ENCODE measurements at regions not wholly inside any gene's neighbourhood (a gene's known extent, or its start where the extent isn't known, plus 50 kb on each side); places are given as distances from the start of the nearest gene placed in this dataset.
A peak's percentile ranks its signal among the peaks of the same experiment; 100 is the strongest.

DNA sequence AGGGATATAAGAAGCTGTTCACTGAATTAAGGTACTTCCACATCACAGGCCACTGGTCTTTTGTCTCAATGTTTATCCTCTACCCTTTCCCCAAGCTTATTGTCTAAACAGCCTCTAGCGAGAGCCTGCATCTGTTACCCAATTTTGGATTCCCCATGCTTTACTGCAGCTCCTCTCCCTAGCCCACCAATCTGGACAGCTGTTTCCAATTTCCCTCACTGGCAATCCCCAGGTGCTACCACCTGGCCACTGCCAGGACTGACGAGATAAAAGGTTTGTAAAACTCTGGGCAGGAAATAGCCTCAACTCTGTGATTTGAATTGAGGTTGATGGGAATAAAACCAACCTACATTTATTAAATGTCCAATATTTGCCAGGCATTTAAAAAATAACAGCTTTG is 58.0 kb upstream of the TEX9 start:
- Histone ChIP-seq H3K4me2 (ENCODE audit: insufficient read depth, low read length) (no peak overlapping the region), H3K4me1 (ENCODE audit: insufficient read depth, low read length) (no peaks in the 10 kb centered on the region), H2AFZ (ENCODE audit: low read length) (no peak overlapping the region), H4K20me1 (ENCODE audit: insufficient read depth, low read length) (no peaks in the 10 kb centered on the region), H3K27ac (ENCODE audit: low read depth, low read length) (no peak overlapping the region), H3K27me3 (ENCODE audit: insufficient read depth, low read length) (no peaks in the 10 kb centered on the region), H3K36me3 (ENCODE audit: insufficient read depth, low read length) (no peaks in the 10 kb centered on the region), H3K79me2 (ENCODE audit: insufficient read depth, low read length) (no peaks in the 10 kb centered on the region), H3K4me3 (ENCODE audit: insufficient read depth, low read length) (no peak overlapping the region), H3K9me3 (ENCODE audit: low read depth, low read length) (no peaks in the 10 kb centered on the region)
- TF ChIP-seq, protein P1, sequence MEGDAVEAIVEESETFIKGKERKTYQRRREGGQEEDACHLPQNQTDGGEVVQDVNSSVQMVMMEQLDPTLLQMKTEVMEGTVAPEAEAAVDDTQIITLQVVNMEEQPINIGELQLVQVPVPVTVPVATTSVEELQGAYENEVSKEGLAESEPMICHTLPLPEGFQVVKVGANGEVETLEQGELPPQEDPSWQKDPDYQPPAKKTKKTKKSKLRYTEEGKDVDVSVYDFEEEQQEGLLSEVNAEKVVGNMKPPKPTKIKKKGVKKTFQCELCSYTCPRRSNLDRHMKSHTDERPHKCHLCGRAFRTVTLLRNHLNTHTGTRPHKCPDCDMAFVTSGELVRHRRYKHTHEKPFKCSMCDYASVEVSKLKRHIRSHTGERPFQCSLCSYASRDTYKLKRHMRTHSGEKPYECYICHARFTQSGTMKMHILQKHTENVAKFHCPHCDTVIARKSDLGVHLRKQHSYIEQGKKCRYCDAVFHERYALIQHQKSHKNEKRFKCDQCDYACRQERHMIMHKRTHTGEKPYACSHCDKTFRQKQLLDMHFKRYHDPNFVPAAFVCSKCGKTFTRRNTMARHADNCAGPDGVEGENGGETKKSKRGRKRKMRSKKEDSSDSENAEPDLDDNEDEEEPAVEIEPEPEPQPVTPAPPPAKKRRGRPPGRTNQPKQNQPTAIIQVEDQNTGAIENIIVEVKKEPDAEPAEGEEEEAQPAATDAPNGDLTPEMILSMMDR (IDR thresholded peaks at IDR 0.05; ENCODE audit: extremely low read depth, low read depth, low read length): no peak
- DNase-seq (ENCODE audit: insufficient read length, low spot score, missing footprints): no peak

DNA sequence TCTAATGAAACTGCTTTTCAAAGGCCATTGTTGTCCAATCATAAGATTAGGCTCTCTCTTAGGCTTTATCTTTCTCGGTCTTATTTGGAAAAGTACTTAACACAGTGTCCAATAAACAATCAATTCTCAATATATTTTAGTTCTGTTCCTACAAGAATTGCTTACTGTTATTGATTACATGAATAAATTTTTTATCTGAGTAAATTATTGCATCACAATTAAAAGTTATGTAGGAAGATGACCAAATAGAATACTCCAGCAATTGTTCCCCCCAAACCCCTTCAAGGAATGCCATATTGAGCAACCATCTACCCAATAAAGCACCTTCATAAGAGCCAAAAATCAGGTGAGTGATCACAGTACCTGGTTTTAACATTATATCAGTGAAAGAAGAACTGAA is 55.0 kb upstream of the RFX7 start:
- Histone ChIP-seq H3K4me2 (ENCODE audit: insufficient read depth, low read length) (no peak overlapping the region), H3K79me2 (ENCODE audit: insufficient read depth, low read length) (no peaks in the 10 kb centered on the region), H3K36me3 (ENCODE audit: insufficient read depth, low read length) (no peaks in the 10 kb centered on the region), H2AFZ (ENCODE audit: low read length) (no peak overlapping the region), H3K27ac (ENCODE audit: low read depth, low read length) (no peak overlapping the region), H3K4me3 (ENCODE audit: insufficient read depth, low read length) (no peak overlapping the region), H4K20me1 (ENCODE audit: insufficient read depth, low read length) (no peaks in the 10 kb centered on the region), H3K27me3 (ENCODE audit: insufficient read depth, low read length) (no peaks in the 10 kb centered on the region), H3K4me1 (ENCODE audit: insufficient read depth, low read length) (no peaks in the 10 kb centered on the region), H3K9me3 (ENCODE audit: low read depth, low read length) (no peaks in the 10 kb centered on the region)
- TF ChIP-seq, protein P1 (IDR thresholded peaks at IDR 0.05; ENCODE audit: extremely low read depth, low read depth, low read length): no peak
- no peak for DNase-seq (ENCODE audit: insufficient read length, low spot score, missing footprints)

DNA sequence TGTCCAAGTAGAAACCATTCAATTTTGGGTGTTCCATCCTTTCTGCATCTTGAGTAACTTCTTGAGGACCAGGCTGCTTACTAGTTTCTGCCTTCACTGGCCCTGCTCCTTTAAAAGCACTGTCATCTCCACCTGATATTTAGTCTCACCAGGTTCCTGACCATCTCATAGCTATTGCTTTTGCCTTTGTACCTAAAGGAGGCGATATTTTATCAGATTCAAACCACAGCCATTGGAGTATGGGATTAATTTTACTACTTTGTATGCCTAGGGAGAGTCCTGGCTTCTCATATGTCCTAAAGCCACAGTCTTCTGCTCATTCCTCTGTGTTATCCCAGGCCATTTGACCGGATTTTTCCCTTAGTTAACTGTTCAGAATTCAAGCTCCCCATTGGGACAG is 51.8 kb upstream of the RFX7 start:
- TF ChIP-seq, protein P1 (IDR thresholded peaks at IDR 0.05; ENCODE audit: extremely low read depth, low read depth, low read length): peak; percentile 36
- no peak for DNase-seq (ENCODE audit: insufficient read length, low spot score, missing footprints)
- H3K27me3 ChIP-seq (ENCODE audit: insufficient read depth, low read length): peaks cover 5% of the 10 kb centered on the region
- H2AFZ ChIP-seq (ENCODE audit: low read length): no peak overlapping the region
- no peak overlapping the region for H3K4me2 ChIP-seq (ENCODE audit: insufficient read depth, low read length)
- H4K20me1 ChIP-seq (ENCODE audit: insufficient read depth, low read length): no peaks in the 10 kb centered on the region
- H3K36me3 ChIP-seq (ENCODE audit: insufficient read depth, low read length): no peaks in the 10 kb centered on the region
- no peaks in the 10 kb centered on the region for H3K9me3 ChIP-seq (ENCODE audit: low read depth, low read length)
- H3K4me3 ChIP-seq (ENCODE audit: insufficient read depth, low read length): no peak overlapping the region
- no peak overlapping the region for H3K27ac ChIP-seq (ENCODE audit: low read depth, low read length)
- no peaks in the 10 kb centered on the region for H3K79me2 ChIP-seq (ENCODE audit: insufficient read depth, low read length)
- H3K4me1 ChIP-seq (ENCODE audit: insufficient read depth, low read length): no peaks in the 10 kb centered on the region

DNA sequence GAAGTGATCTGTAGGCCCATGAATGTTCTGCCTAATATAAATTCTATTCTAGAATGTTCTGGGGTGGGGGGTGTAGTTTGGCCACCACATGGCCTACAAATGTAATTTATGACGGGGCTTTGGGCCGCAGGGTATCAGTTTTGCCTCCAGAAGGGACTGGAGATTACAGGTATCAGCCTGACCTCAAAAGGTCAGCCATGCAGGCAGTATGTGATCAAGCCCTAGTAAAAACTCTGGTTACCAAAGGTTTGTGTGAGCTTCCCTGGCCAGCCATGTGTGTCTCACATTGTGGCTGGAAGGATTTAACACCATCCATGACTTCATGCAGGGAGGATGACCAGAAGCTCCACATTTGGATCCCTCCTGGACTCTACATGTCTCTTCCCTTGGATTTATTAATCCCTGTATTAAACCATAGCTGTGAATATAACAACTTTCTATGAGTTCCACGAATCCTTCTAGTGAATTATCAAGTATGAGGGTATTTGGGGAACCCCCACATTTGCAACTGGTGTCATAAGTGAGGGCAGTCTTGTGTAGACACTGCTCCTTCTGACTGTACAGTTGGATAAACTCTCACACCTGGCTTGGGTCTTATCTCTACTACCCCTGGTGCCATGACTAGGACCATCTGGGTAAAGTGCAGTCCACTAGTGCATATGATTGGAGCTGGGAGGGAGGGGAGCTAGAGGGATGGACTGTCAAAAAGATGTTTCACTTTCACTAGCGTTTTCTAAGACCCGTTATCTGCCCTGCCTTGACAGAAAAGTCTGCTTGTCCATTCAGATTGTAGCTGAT is 50.0 kb upstream of the RFX7 start:
- Histone ChIP-seq H3K4me1 (ENCODE audit: insufficient read depth, low read length) (no peaks in the 10 kb centered on the region), H3K4me3 (ENCODE audit: insufficient read depth, low read length) (no peak overlapping the region), H3K27me3 (ENCODE audit: insufficient read depth, low read length) (peaks cover 5% of the 10 kb centered on the region), H2AFZ (ENCODE audit: low read length) (no peak overlapping the region), H4K20me1 (ENCODE audit: insufficient read depth, low read length) (no peaks in the 10 kb centered on the region), H3K36me3 (ENCODE audit: insufficient read depth, low read length) (no peaks in the 10 kb centered on the region), H3K27ac (ENCODE audit: low read depth, low read length) (no peak overlapping the region), H3K9me3 (ENCODE audit: low read depth, low read length) (peaks cover 2% of the 10 kb centered on the region), H3K79me2 (ENCODE audit: insufficient read depth, low read length) (no peaks in the 10 kb centered on the region), H3K4me2 (ENCODE audit: insufficient read depth, low read length) (no peak overlapping the region)
- TF ChIP-seq, protein P1 (IDR thresholded peaks at IDR 0.05; ENCODE audit: extremely low read depth, low read depth, low read length): no peak
- DNase-seq (ENCODE audit: insufficient read length, low spot score, missing footprints): no peak
